HepG2 (cell line): ENCODE measurements at regions not wholly inside any gene's neighbourhood (a gene's known extent, or its start where the extent isn't known, plus 50 kb on each side); places are given as distances from the start of the nearest gene placed in this dataset.

Experiments
- BRCA1 ChIP-seq: sonication (generic); formaldehyde crosslinking; IDR thresholded peaks from 2 replicates; pipeline ENCODE4 v1.4.0; 2020; ENCODE audit warnings: missing genetic modification reagents
- EP300 ChIP-seq, 3 experiments: sonication (generic) in 1 of 3; formaldehyde crosslinking in 1 of 3; IDR thresholded peaks; 2 replicates each; pipeline versions ENCODE4 v1.5.1 to v1.6.1; 2011 to 2020; ENCODE audit warnings: low read depth in 2 of 3, low read length in 2 of 3, borderline replicate concordance in 1 of 3, improper control_type of control experiment in 1 of 3, mild to moderate bottlenecking in 1 of 3, missing genetic modification reagents in 1 of 3, moderate library complexity in 1 of 3
- FOXK2 ChIP-seq: fragments of 450-650 bp; IDR thresholded peaks from 2 replicates; pipeline ENCODE4 v1.6.1; 2016
- HOXD1 ChIP-seq: sonication (generic); formaldehyde crosslinking; IDR thresholded peaks from 2 replicates; pipeline ENCODE4 v1.5.0; 2020; ENCODE audit warnings: missing genetic modification reagents
- KMT2B ChIP-seq: IDR thresholded peaks from 2 replicates; pipeline ENCODE4 v1.6.1; 2016; ENCODE audit warnings: missing genetic modification reagents, missing compliant biosample characterization
- POLR2AphosphoS5 ChIP-seq: IDR thresholded peaks from 2 replicates; pipeline ENCODE4 v1.6.1; 2012; ENCODE audit warnings: low read depth, low read length
- SNAPC5 ChIP-seq: sonication (generic); formaldehyde crosslinking; IDR thresholded peaks from 2 replicates; pipeline ENCODE4 v1.8.1; 2023; ENCODE audit warnings: mild to moderate bottlenecking, missing genetic modification reagents, borderline replicate concordance
- STAG1 ChIP-seq: sonication (generic); formaldehyde crosslinking; IDR thresholded peaks from 2 replicates; pipeline ENCODE4 v1.4.0; 2020; ENCODE audit warnings: missing genetic modification reagents
- TCF7L2 ChIP-seq: IDR thresholded peaks from 2 replicates; pipeline ENCODE4 v1.6.1; 2011; ENCODE audit warnings: mild to moderate bottlenecking, low read depth, low read length, moderate library complexity
- ZBTB14 ChIP-seq: sonication (generic); formaldehyde crosslinking; IDR thresholded peaks from 2 replicates; pipeline ENCODE4 v1.4.0; 2020; ENCODE audit warnings: missing genetic modification reagents
- ZBTB21 ChIP-seq: sonication (generic); formaldehyde crosslinking; IDR thresholded peaks from 2 replicates; pipeline ENCODE4 v1.4.0; 2020; ENCODE audit warnings: missing genetic modification reagents
- ZSCAN12 ChIP-seq: sonication (generic); formaldehyde crosslinking; IDR thresholded peaks from 2 replicates; pipeline ENCODE4 v1.9.0; 2021; ENCODE audit warnings: mild to moderate bottlenecking, missing genetic modification reagents
- ZSCAN20 ChIP-seq: sonication (generic); formaldehyde crosslinking; IDR thresholded peaks from 2 replicates; pipeline ENCODE4 v1.4.0; 2020; ENCODE audit warnings: missing genetic modification reagents, mild to moderate bottlenecking, borderline replicate concordance
- TF ChIP-seq, protein P1 (sequence below): sonication (generic); formaldehyde crosslinking; IDR thresholded peaks from 2 replicates; pipeline ENCODE4 v1.4.0; 2020; ENCODE audit warnings: missing genetic modification reagents, borderline replicate concordance

GRCh38 chr5:58198330-58198729, 261.6 kb downstream of the PLK2 start:
- TF ChIP-seq TCF7L2 (no peak), KMT2B (no peak), POLR2AphosphoS5 (no peak), BRCA1 (CRISPR knock-in tag) (no peak), ZBTB21 (CRISPR knock-in tag) (no peak), FOXK2 (no peak), ZSCAN12 (CRISPR knock-in tag) (no peak), HOXD1 (CRISPR knock-in tag) (no peak), SNAPC5 (CRISPR knock-in tag) (no peak), ZBTB14 (CRISPR knock-in tag) (no peak), ZSCAN20 (CRISPR knock-in tag) (no peak), EP300 (IDR thresholded peaks at IDR 0.05; ENCODE audit: low read depth in 2 of 2, low read length in 2 of 2) (no peak), EP300 (CRISPR knock-in tag; IDR thresholded peaks at IDR 0.05; ENCODE audit: borderline replicate concordance) (no peak), STAG1 (no peak)
- TF ChIP-seq, protein P1, sequence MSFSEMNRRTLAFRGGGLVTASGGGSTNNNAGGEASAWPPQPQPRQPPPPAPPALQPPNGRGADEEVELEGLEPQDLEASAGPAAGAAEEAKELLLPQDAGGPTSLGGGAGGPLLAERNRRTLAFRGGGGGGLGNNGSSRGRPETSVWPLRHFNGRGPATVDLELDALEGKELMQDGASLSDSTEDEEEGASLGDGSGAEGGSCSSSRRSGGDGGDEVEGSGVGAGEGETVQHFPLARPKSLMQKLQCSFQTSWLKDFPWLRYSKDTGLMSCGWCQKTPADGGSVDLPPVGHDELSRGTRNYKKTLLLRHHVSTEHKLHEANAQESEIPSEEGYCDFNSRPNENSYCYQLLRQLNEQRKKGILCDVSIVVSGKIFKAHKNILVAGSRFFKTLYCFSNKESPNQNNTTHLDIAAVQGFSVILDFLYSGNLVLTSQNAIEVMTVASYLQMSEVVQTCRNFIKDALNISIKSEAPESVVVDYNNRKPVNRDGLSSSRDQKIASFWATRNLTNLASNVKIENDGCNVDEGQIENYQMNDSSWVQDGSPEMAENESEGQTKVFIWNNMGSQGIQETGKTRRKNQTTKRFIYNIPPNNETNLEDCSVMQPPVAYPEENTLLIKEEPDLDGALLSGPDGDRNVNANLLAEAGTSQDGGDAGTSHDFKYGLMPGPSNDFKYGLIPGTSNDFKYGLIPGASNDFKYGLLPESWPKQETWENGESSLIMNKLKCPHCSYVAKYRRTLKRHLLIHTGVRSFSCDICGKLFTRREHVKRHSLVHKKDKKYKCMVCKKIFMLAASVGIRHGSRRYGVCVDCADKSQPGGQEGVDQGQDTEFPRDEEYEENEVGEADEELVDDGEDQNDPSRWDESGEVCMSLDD (CRISPR knock-in tag): no peak
